ENCODE measurements at regions not wholly inside any gene's neighbourhood (a gene's known extent, or its start where the extent isn't known, plus 50 kb on each side); places are given as distances from the start of the nearest gene placed in this dataset.

GRCh38 chr2:198483051-198483450 is 678.7 kb downstream of the PLCL1 start:
- Histone ChIP-seq H2AFZ (ENCODE audit: low read depth, low read length) (no peak overlapping the region), H3K36me3 (ENCODE audit: insufficient read depth, low read length) (no peaks in the 10 kb centered on the region), H3K4me3 (ENCODE audit: insufficient read depth, low read depth, low read length) (no peak overlapping the region), H3K4me2 (ENCODE audit: low read length) (no peak overlapping the region), H3K27ac (ENCODE audit: low read depth, low read length) (no peak overlapping the region), H3K9me3 (ENCODE audit: insufficient read depth, low read depth, low read length) (no peaks in the 10 kb centered on the region), H3K4me1 (ENCODE audit: insufficient read depth, low read length) (no peaks in the 10 kb centered on the region), H3K9ac (ENCODE audit: low read length) (no peak overlapping the region), H3K79me2 (ENCODE audit: insufficient read depth, low read length) (no peaks in the 10 kb centered on the region), H3K27me3 (ENCODE audit: insufficient read depth, low read length) (no peaks in the 10 kb centered on the region), H4K20me1 (ENCODE audit: insufficient read depth, low read length) (no peaks in the 10 kb centered on the region)
- Mint-ChIP-seq H3K27ac (ENCODE audit: unreplicated experiment) (no peak overlapping the region), H3K9me3 (ENCODE audit: unreplicated experiment) (no peaks in the 10 kb centered on the region), H3K27me3 (ENCODE audit: low read depth, unreplicated experiment) (no peaks in the 10 kb centered on the region), H3K4me3 (ENCODE audit: unreplicated experiment) (no peak overlapping the region), H3K4me1 (ENCODE audit: low read depth, unreplicated experiment) (no peaks in the 10 kb centered on the region), H3K36me3 (ENCODE audit: low read depth, unreplicated experiment) (no peaks in the 10 kb centered on the region)
- DNase-seq (ENCODE audit: low read depth) (no peak), FAIRE-seq (no peak)
- TF ChIP-seq EZH2 (IDR thresholded peaks at IDR 0.05; ENCODE audit: insufficient read depth, low read length) (no peak), CTCF (IDR thresholded peaks at IDR 0.05; ENCODE audit: insufficient read depth, low read depth, low read length) (no peak)

- Mint-ChIP-seq H3K9me3 (ENCODE audit: unreplicated experiment) (no peaks in the 10 kb centered on the region), H3K4me1 (ENCODE audit: low read depth, unreplicated experiment) (no peaks in the 10 kb centered on the region), H3K27ac (ENCODE audit: unreplicated experiment) (no peak overlapping the region), H3K4me3 (ENCODE audit: unreplicated experiment) (no peak overlapping the region), H3K36me3 (ENCODE audit: low read depth, unreplicated experiment) (no peaks in the 10 kb centered on the region), H3K27me3 (ENCODE audit: low read depth, unreplicated experiment) (no peaks in the 10 kb centered on the region)
- TF ChIP-seq EZH2 (IDR thresholded peaks at IDR 0.05; ENCODE audit: insufficient read depth, low read length), result no peak
- no peak for TF ChIP-seq CTCF (IDR thresholded peaks at IDR 0.05; ENCODE audit: insufficient read depth, low read depth, low read length)
- Histone ChIP-seq H3K9me3 (ENCODE audit: insufficient read depth, low read depth, low read length) (no peaks in the 10 kb centered on the region), H2AFZ (ENCODE audit: low read depth, low read length) (no peak overlapping the region), H3K4me1 (ENCODE audit: insufficient read depth, low read length) (no peaks in the 10 kb centered on the region), H3K79me2 (ENCODE audit: insufficient read depth, low read length) (no peaks in the 10 kb centered on the region), H3K4me3 (ENCODE audit: insufficient read depth, low read depth, low read length) (no peak overlapping the region), H4K20me1 (ENCODE audit: insufficient read depth, low read length) (no peaks in the 10 kb centered on the region), H3K27ac (ENCODE audit: low read depth, low read length) (no peak overlapping the region), H3K36me3 (ENCODE audit: insufficient read depth, low read length) (no peaks in the 10 kb centered on the region), H3K27me3 (ENCODE audit: insufficient read depth, low read length) (no peaks in the 10 kb centered on the region), H3K4me2 (ENCODE audit: low read length) (no peak overlapping the region), H3K9ac (ENCODE audit: low read length) (no peak overlapping the region)
- FAIRE-seq (no peak), DNase-seq (ENCODE audit: low read depth) (no peak)
Measured at GRCh38 chr2:198479065-198479464, 674.7 kb downstream of the PLCL1 start.

GRCh38 chr2:198478361-198478760 is 674.0 kb downstream of the PLCL1 start:
- Mint-ChIP-seq H3K9me3 (ENCODE audit: unreplicated experiment) (no peaks in the 10 kb centered on the region), H3K4me1 (ENCODE audit: low read depth, unreplicated experiment) (no peaks in the 10 kb centered on the region), H3K27me3 (ENCODE audit: low read depth, unreplicated experiment) (no peaks in the 10 kb centered on the region), H3K36me3 (ENCODE audit: low read depth, unreplicated experiment) (no peaks in the 10 kb centered on the region), H3K27ac (ENCODE audit: unreplicated experiment) (no peak overlapping the region), H3K4me3 (ENCODE audit: unreplicated experiment) (no peak overlapping the region)
- Histone ChIP-seq H3K4me1 (ENCODE audit: insufficient read depth, low read length) (no peaks in the 10 kb centered on the region), H3K27me3 (ENCODE audit: insufficient read depth, low read length) (no peaks in the 10 kb centered on the region), H4K20me1 (ENCODE audit: insufficient read depth, low read length) (no peaks in the 10 kb centered on the region), H2AFZ (ENCODE audit: low read depth, low read length) (no peak overlapping the region), H3K9ac (ENCODE audit: low read length) (no peak overlapping the region), H3K4me3 (ENCODE audit: insufficient read depth, low read depth, low read length) (no peak overlapping the region), H3K79me2 (ENCODE audit: insufficient read depth, low read length) (no peaks in the 10 kb centered on the region), H3K4me2 (ENCODE audit: low read length) (no peak overlapping the region), H3K36me3 (ENCODE audit: insufficient read depth, low read length) (no peaks in the 10 kb centered on the region), H3K27ac (ENCODE audit: low read depth, low read length) (no peak overlapping the region), H3K9me3 (ENCODE audit: insufficient read depth, low read depth, low read length) (no peaks in the 10 kb centered on the region)
- FAIRE-seq (no peak), DNase-seq (ENCODE audit: low read depth) (no peak)
- TF ChIP-seq CTCF (IDR thresholded peaks at IDR 0.05; ENCODE audit: insufficient read depth, low read depth, low read length) (no peak), EZH2 (IDR thresholded peaks at IDR 0.05; ENCODE audit: insufficient read depth, low read length) (no peak)
